ENCODE measurements at regions not wholly inside any gene's neighbourhood (a gene's known extent, or its start where the extent isn't known, plus 50 kb on each side); places are given as distances from the start of the nearest gene placed in this dataset.

GRCh38 chr2:18237298-18237697, 323.2 kb downstream of the RDH14 start:
- Histone ChIP-seq H3K36me3 (ENCODE audit: control insufficient read depth in 2 of 2, extremely low read depth in 1 of 2, insufficient read depth in 2 of 2, low read length in 2 of 2) (no peaks in the 10 kb centered on the region), H3K9me3 (ENCODE audit: control insufficient read depth, low read depth, low read length) (no peaks in the 10 kb centered on the region), H3K4me2 (ENCODE audit: control insufficient read depth, extremely low read depth, insufficient read depth, low read depth, low read length) (no peak overlapping the region), H3K79me2 (ENCODE audit: control insufficient read depth, insufficient read depth, low read length) (no peaks in the 10 kb centered on the region), H2AFZ (ENCODE audit: control insufficient read depth, low read length) (no peak overlapping the region), H4K20me1 (ENCODE audit: control insufficient read depth, extremely low read depth, insufficient read depth, low read length) (no peaks in the 10 kb centered on the region), H3K9ac (ENCODE audit: control insufficient read depth, extremely low read depth, insufficient read depth, low read length) (no peak overlapping the region), H3K4me3 (ENCODE audit: control insufficient read depth in 2 of 3, extremely low read depth in 1 of 3, insufficient read depth in 2 of 3, low read depth in 1 of 3, low read length in 3 of 3) (no peak overlapping the region), H3K4me1 (ENCODE audit: control insufficient read depth, extremely low read depth, insufficient read depth, low read length) (no peaks in the 10 kb centered on the region), H3K27me3 (ENCODE audit: control insufficient read depth, extremely low read depth, insufficient read depth, low read length) (no peaks in the 10 kb centered on the region), H3K9me1 (ENCODE audit: control insufficient read depth, extremely low read depth, insufficient read depth, low read length) (no peaks in the 10 kb centered on the region), H3K27ac (ENCODE audit: control insufficient read depth, insufficient read depth, low read length) (no peak overlapping the region)
- dilution Hi-C loops (cut with MboI; ENCODE audit: extremely low pct_ligation_motif_present, low sequenced_read_pairs), result no loop called here
- TF ChIP-seq EZH2 (IDR thresholded peaks at IDR 0.05; ENCODE audit: low read length) (no peak), CTCF (optimal IDR thresholded peaks at IDR 0.05 in 1 of 3, IDR thresholded peaks at IDR 0.05 in 1 of 3, conservative IDR thresholded peaks at IDR 0.05 in 1 of 3; ENCODE audit: extremely low read depth in 1 of 3, insufficient read depth in 2 of 3, low read length in 3 of 3) (no peak)
- DNase-seq (ENCODE audit: low read depth, low spot score) (no peak), FAIRE-seq (no peak)

GRCh38 chr2:18232731-18233438, 327.6 kb downstream of the RDH14 start:
- H3K9me3 ChIP-seq (ENCODE audit: control insufficient read depth, low read depth, low read length), result no peaks in the 10 kb centered on the region
- no peaks in the 10 kb centered on the region for H3K36me3 ChIP-seq (ENCODE audit: control insufficient read depth in 2 of 2, extremely low read depth in 1 of 2, insufficient read depth in 2 of 2, low read length in 2 of 2)
- H3K9ac ChIP-seq (ENCODE audit: control insufficient read depth, extremely low read depth, insufficient read depth, low read length), result no peak overlapping the region
- no peaks in the 10 kb centered on the region for H3K27me3 ChIP-seq (ENCODE audit: control insufficient read depth, extremely low read depth, insufficient read depth, low read length)
- no peaks in the 10 kb centered on the region for H3K4me1 ChIP-seq (ENCODE audit: control insufficient read depth, extremely low read depth, insufficient read depth, low read length)
- TF ChIP-seq EZH2 (IDR thresholded peaks at IDR 0.05; ENCODE audit: low read length), result no peak
- TF ChIP-seq CTCF (optimal IDR thresholded peaks at IDR 0.05 in 1 of 3, IDR thresholded peaks at IDR 0.05 in 1 of 3, conservative IDR thresholded peaks at IDR 0.05 in 1 of 3; ENCODE audit: extremely low read depth in 1 of 3, insufficient read depth in 2 of 3, low read length in 3 of 3), result no peak
- H3K27ac ChIP-seq (ENCODE audit: control insufficient read depth, insufficient read depth, low read length), result no peak overlapping the region
- FAIRE-seq (no peak), DNase-seq (ENCODE audit: low read depth, low spot score) (no peak)
- H3K9me1 ChIP-seq (ENCODE audit: control insufficient read depth, extremely low read depth, insufficient read depth, low read length), result no peaks in the 10 kb centered on the region
- no peak overlapping the region for H3K4me3 ChIP-seq (ENCODE audit: control insufficient read depth in 2 of 3, extremely low read depth in 1 of 3, insufficient read depth in 2 of 3, low read depth in 1 of 3, low read length in 3 of 3)
- H3K4me2 ChIP-seq (ENCODE audit: control insufficient read depth, extremely low read depth, insufficient read depth, low read depth, low read length), result no peak overlapping the region
- no peak overlapping the region for H2AFZ ChIP-seq (ENCODE audit: control insufficient read depth, low read length)
- no peaks in the 10 kb centered on the region for H3K79me2 ChIP-seq (ENCODE audit: control insufficient read depth, insufficient read depth, low read length)
- no peaks in the 10 kb centered on the region for H4K20me1 ChIP-seq (ENCODE audit: control insufficient read depth, extremely low read depth, insufficient read depth, low read length)
- dilution Hi-C loops (cut with MboI; ENCODE audit: extremely low pct_ligation_motif_present, low sequenced_read_pairs), result no loop called here

Measured in keratinocyte (primary cell).